HEK293 (cell line): ENCODE measurements at regions not wholly inside any gene's neighbourhood (a gene's known extent, or its start where the extent isn't known, plus 50 kb on each side); places are given as distances from the start of the nearest gene placed in this dataset.

ENCODE experiments used
- CTCF ChIA-PET: fragments of 350-600 bp; formaldehyde crosslinking; extraction: SDS; loops from one replicate; lab custom pipeline; 2021; ENCODE audit warnings: antibody characterized with exemption; lab: Yijun Ruan, JAX
- POLR2A ChIA-PET: fragments of 300-600 bp; formaldehyde crosslinking; extraction: SDS; loops from one replicate; lab custom pipeline; 2020; ENCODE audit warnings: antibody characterized with exemption, inconsistent platforms; lab: Yijun Ruan, JAX
- H3K27ac ChIP-seq: fragments of 200-500 bp; sonication (Bioruptor generic); 2 replicates; pipeline ENCODE4 v1.5.1; 2014; ENCODE audit warnings: low read depth, low read length, control low read depth, inconsistent platforms; ENCODE audit errors: extremely low read depth
- H3K36me3 ChIP-seq, 2 experiments: fragments of 200-500 bp in 1 of 2; sonication (Bioruptor generic) in 1 of 2; 1 replicate in 1 of 2; 2 replicates in 1 of 2; pipeline ENCODE4 v1.5.1; 2014 to 2017; ENCODE audit warnings: inconsistent platforms in 2 of 2, low read length in 2 of 2; ENCODE audit not compliant: control insufficient read depth in 2 of 2, insufficient read depth in 1 of 2
- H3K4me1 ChIP-seq: fragments of 200-500 bp; sonication (Bioruptor generic); 2 replicates; pipeline ENCODE4 v1.5.1; 2014; ENCODE audit warnings: mild to moderate bottlenecking, low read length, inconsistent platforms; ENCODE audit not compliant: control insufficient read depth, insufficient read depth
- H3K4me3 ChIP-seq: 2 replicates; pipeline ENCODE4 v1.5.1; 2011; ENCODE audit warnings: low read depth, mild to moderate bottlenecking, control low read depth, low read length, moderate library complexity
- H3K9me3 ChIP-seq: fragments of 200-500 bp; sonication (Bioruptor generic); 2 replicates; pipeline ENCODE4 v1.5.1; 2014; ENCODE audit warnings: low read depth, low read length, inconsistent platforms; ENCODE audit not compliant: control insufficient read depth, insufficient read depth
- GLI2 ChIP-seq: fragments of 450-650 bp; formaldehyde crosslinking; IDR thresholded peaks from 2 replicates; pipeline ENCODE4; 2017; ENCODE audit warnings: missing biosample characterization, missing genetic modification characterization, low read depth, borderline replicate concordance
- GLIS2 ChIP-seq: fragments of 450-650 bp; formaldehyde crosslinking; IDR thresholded peaks from 2 replicates; pipeline ENCODE4 v1.5.1; 2016; ENCODE audit warnings: missing biosample characterization, missing genetic modification characterization
- HOXD13 ChIP-seq: sonication (generic); formaldehyde crosslinking; IDR thresholded peaks from 2 replicates; pipeline ENCODE4 v1.8.0; 2022; ENCODE audit warnings: missing genetic modification reagents, borderline replicate concordance
- OSR2 ChIP-seq: fragments of 450-650 bp; formaldehyde crosslinking; IDR thresholded peaks from 2 replicates; pipeline ENCODE4 v1.5.1; 2016; ENCODE audit warnings: missing biosample characterization, missing genetic modification characterization
- OVOL3 ChIP-seq: fragments of 450-650 bp; formaldehyde crosslinking; IDR thresholded peaks from 2 replicates; pipeline ENCODE4 v1.5.1; 2016; ENCODE audit warnings: missing biosample characterization, missing genetic modification characterization
- ZBTB10 ChIP-seq: fragments of 450-650 bp; formaldehyde crosslinking; IDR thresholded peaks from 2 replicates; pipeline ENCODE4 v1.5.1; 2016; ENCODE audit warnings: missing biosample characterization, missing genetic modification characterization
- ZFP69B ChIP-seq: fragments of 450-650 bp; formaldehyde crosslinking; IDR thresholded peaks from 2 replicates; pipeline ENCODE4 v1.5.1; 2016; ENCODE audit warnings: missing biosample characterization, missing genetic modification characterization
- ZIC2 ChIP-seq: fragments of 450-650 bp; formaldehyde crosslinking; IDR thresholded peaks from 2 replicates; pipeline ENCODE4 v1.5.1; 2016; ENCODE audit warnings: missing biosample characterization, missing genetic modification characterization
- ZNF132 ChIP-seq: fragments of 450-650 bp; formaldehyde crosslinking; IDR thresholded peaks from 2 replicates; pipeline ENCODE4 v1.5.1; 2017; ENCODE audit warnings: missing biosample characterization, missing genetic modification characterization, borderline replicate concordance
- ZNF157 ChIP-seq: fragments of 450-650 bp; formaldehyde crosslinking; IDR thresholded peaks from 2 replicates; pipeline ENCODE4 v1.5.1; 2016; ENCODE audit warnings: missing biosample characterization, missing genetic modification characterization
- ZNF184 ChIP-seq: fragments of 450-650 bp; IDR thresholded peaks from 2 replicates; pipeline ENCODE4 v1.5.1; 2018; ENCODE audit warnings: missing biosample characterization, mild to moderate bottlenecking, missing genetic modification characterization
- ZNF214 ChIP-seq: fragments of 450-650 bp; formaldehyde crosslinking; IDR thresholded peaks from 2 replicates; pipeline ENCODE4 v1.5.1; 2017; ENCODE audit warnings: missing biosample characterization, mild to moderate bottlenecking, missing genetic modification characterization, borderline replicate concordance
- ZNF239 ChIP-seq: fragments of 450-650 bp; formaldehyde crosslinking; IDR thresholded peaks from 2 replicates; pipeline ENCODE4 v1.5.1; 2016; ENCODE audit warnings: missing biosample characterization, missing genetic modification characterization
- ZNF354C ChIP-seq: fragments of 450-650 bp; formaldehyde crosslinking; IDR thresholded peaks from 2 replicates; pipeline ENCODE4 v1.5.1; 2016; ENCODE audit warnings: missing biosample characterization, missing genetic modification characterization, low read depth, borderline replicate concordance
- ZNF366 ChIP-seq: fragments of 450-650 bp; formaldehyde crosslinking; conservative IDR thresholded peaks from 2 replicates; pipeline ENCODE4 v1.5.1; 2016; ENCODE audit warnings: missing biosample characterization, missing genetic modification characterization
- ZNF510 ChIP-seq: fragments of 450-650 bp; formaldehyde crosslinking; IDR thresholded peaks from 2 replicates; pipeline ENCODE4 v1.5.1; 2018; ENCODE audit warnings: mild to moderate bottlenecking, missing genetic modification characterization, missing biosample characterization; ENCODE audit not compliant: insufficient replicate concordance
- ZNF548 ChIP-seq: fragments of 450-650 bp; formaldehyde crosslinking; IDR thresholded peaks from 2 replicates; pipeline ENCODE4 v1.5.1; 2016; ENCODE audit warnings: missing biosample characterization, missing genetic modification characterization
- ZNF560 ChIP-seq: fragments of 450-650 bp; formaldehyde crosslinking; IDR thresholded peaks from 2 replicates; pipeline ENCODE4 v1.5.1; 2017; ENCODE audit warnings: missing biosample characterization, missing genetic modification characterization, borderline replicate concordance
- ZNF600 ChIP-seq: fragments of 450-650 bp; formaldehyde crosslinking; IDR thresholded peaks from 2 replicates; pipeline ENCODE4 v1.5.1; 2016; ENCODE audit warnings: missing biosample characterization, missing genetic modification characterization
- ZNF629 ChIP-seq: fragments of 450-650 bp; formaldehyde crosslinking; IDR thresholded peaks from 2 replicates; pipeline ENCODE4 v1.5.1; 2017; ENCODE audit warnings: missing biosample characterization, missing genetic modification characterization
- ZNF664 ChIP-seq: fragments of 450-650 bp; formaldehyde crosslinking; IDR thresholded peaks from 2 replicates; pipeline ENCODE4 v1.5.1; 2016; ENCODE audit warnings: missing biosample characterization, missing genetic modification characterization
- ZNF776 ChIP-seq: fragments of 450-650 bp; formaldehyde crosslinking; IDR thresholded peaks from 2 replicates; pipeline ENCODE4 v1.5.0; 2017; ENCODE audit warnings: missing biosample characterization, missing genetic modification characterization, borderline replicate concordance
- ZNF791 ChIP-seq: fragments of 450-650 bp; formaldehyde crosslinking; IDR thresholded peaks from 2 replicates; pipeline ENCODE4 v1.5.1; 2016; ENCODE audit warnings: missing biosample characterization, missing genetic modification characterization
- ZSCAN18 ChIP-seq: fragments of 450-650 bp; formaldehyde crosslinking; IDR thresholded peaks from 2 replicates; pipeline ENCODE4 v1.5.1; 2016; ENCODE audit warnings: missing biosample characterization, missing genetic modification characterization
- TF ChIP-seq, protein P1 (sequence below): fragments of 450-650 bp; formaldehyde crosslinking; IDR thresholded peaks from 2 replicates; pipeline ENCODE4 v1.5.1; 2016; ENCODE audit warnings: missing biosample characterization, missing genetic modification characterization

GRCh38 chr11:25908726-25909125 is 423.2 kb upstream of the ANO3 start:
- ChIA-PET CTCF (no interaction called here), POLR2A (no interaction called here)
- H3K27ac ChIP-seq = no peak overlapping the region

DNA sequence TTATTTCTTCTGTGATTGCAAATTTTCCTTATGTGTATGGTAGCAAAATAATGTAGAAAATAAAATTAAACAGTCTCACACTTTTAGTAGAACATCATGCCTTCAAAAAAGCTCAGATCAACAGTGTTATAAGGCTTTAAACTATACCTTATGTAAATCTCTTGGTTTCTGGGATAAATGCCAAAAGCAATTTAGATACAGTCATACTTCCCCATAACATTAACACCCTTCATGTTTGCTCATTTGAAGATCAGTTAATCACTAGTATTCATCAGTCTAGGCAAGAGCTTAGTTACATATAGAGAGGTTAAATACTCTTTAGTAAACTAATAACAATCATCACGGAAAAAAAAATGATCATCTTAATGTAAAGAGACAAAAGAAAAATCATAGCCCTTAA is 421.8 kb upstream of the ANO3 start:
- Histone ChIP-seq H3K36me3 (no peaks in the 10 kb centered on the region), H3K9me3 (no peaks in the 10 kb centered on the region), H3K4me3 (no peak overlapping the region), H3K4me1 (no peaks in the 10 kb centered on the region), H3K27ac (no peak overlapping the region)
- ChIA-PET POLR2A (no interaction called here), CTCF (no interaction called here)
- TF ChIP-seq ZNF600 (tag by site-specific recombination) = no peak
- TF ChIP-seq HOXD13 = no peak
- no peak for TF ChIP-seq ZNF548
- no peak for TF ChIP-seq ZNF157 (tag by site-specific recombination)
- TF ChIP-seq ZIC2 = no peak
- no peak for TF ChIP-seq ZNF214 (tag by site-specific recombination)
- no peak for TF ChIP-seq ZNF776 (tag by site-specific recombination)
- TF ChIP-seq, protein P1, sequence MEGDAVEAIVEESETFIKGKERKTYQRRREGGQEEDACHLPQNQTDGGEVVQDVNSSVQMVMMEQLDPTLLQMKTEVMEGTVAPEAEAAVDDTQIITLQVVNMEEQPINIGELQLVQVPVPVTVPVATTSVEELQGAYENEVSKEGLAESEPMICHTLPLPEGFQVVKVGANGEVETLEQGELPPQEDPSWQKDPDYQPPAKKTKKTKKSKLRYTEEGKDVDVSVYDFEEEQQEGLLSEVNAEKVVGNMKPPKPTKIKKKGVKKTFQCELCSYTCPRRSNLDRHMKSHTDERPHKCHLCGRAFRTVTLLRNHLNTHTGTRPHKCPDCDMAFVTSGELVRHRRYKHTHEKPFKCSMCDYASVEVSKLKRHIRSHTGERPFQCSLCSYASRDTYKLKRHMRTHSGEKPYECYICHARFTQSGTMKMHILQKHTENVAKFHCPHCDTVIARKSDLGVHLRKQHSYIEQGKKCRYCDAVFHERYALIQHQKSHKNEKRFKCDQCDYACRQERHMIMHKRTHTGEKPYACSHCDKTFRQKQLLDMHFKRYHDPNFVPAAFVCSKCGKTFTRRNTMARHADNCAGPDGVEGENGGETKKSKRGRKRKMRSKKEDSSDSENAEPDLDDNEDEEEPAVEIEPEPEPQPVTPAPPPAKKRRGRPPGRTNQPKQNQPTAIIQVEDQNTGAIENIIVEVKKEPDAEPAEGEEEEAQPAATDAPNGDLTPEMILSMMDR (tag by site-specific recombination) = no peak
- no peak for TF ChIP-seq ZNF354C (tag by site-specific recombination)
- TF ChIP-seq ZNF239 = no peak
- no peak for TF ChIP-seq ZNF366
- no peak for TF ChIP-seq GLIS2 (tag by site-specific recombination)
- no peak for TF ChIP-seq ZNF184 (tag by site-specific recombination)
- TF ChIP-seq ZBTB10 (tag by site-specific recombination) = no peak
- no peak for TF ChIP-seq ZFP69B (tag by site-specific recombination)
- no peak for TF ChIP-seq ZSCAN18
- TF ChIP-seq, all 188 proteins: peak for 0

More at GRCh38 chr11:25908726-25909125, 423.2 kb upstream of the ANO3 start:
- Histone ChIP-seq H3K4me1 (no peaks in the 10 kb centered on the region), H3K9me3 (no peaks in the 10 kb centered on the region), H3K4me3 (no peak overlapping the region), H3K36me3 (no peaks in the 10 kb centered on the region)
- TF ChIP-seq ZNF560 (tag by site-specific recombination) (no peak), ZNF664 (tag by site-specific recombination) (no peak), ZNF132 (tag by site-specific recombination) (no peak), GLI2 (tag by site-specific recombination) (no peak), OVOL3 (tag by site-specific recombination) (no peak), ZNF510 (no peak), ZNF791 (tag by site-specific recombination) (no peak), ZNF629 (tag by site-specific recombination) (no peak), OSR2 (tag by site-specific recombination) (no peak)
